Transverse colon (tissue), 4 donors: ENCODE measurements at regions not wholly inside any gene's neighbourhood (a gene's known extent, or its start where the extent isn't known, plus 50 kb on each side); places are given as distances from the start of the nearest gene placed in this dataset.

Source experiments
- CTCF ChIP-seq, 5 experiments: fragments of 200-600 bp in 3 of 5; fragments of 450-650 bp in 2 of 5; sonication (generic) in 3 of 5; IDR thresholded peaks; 1 replicate in 2 of 5; 2 replicates in 3 of 5; pipeline ENCODE4 v1.5.1; 2016 to 2017; ENCODE audit warnings: antibody characterized with exemption in 5 of 5, inconsistent platforms in 3 of 5, mild to moderate bottlenecking in 2 of 5, moderate library complexity in 1 of 5
- POLR2A ChIP-seq: fragments of 450-650 bp; IDR thresholded peaks from one replicate; pipeline ENCODE4 v1.6.1; 2016; ENCODE audit warnings: antibody characterized with exemption, mild to moderate bottlenecking, moderate library complexity
- POLR2AphosphoS5 ChIP-seq, 3 donors: sonication (generic); formaldehyde crosslinking; IDR thresholded peaks; one replicate each; pipeline ENCODE4 v1.6.1; 2016; ENCODE audit warnings: antibody characterized with exemption in 3 of 3

DNA sequence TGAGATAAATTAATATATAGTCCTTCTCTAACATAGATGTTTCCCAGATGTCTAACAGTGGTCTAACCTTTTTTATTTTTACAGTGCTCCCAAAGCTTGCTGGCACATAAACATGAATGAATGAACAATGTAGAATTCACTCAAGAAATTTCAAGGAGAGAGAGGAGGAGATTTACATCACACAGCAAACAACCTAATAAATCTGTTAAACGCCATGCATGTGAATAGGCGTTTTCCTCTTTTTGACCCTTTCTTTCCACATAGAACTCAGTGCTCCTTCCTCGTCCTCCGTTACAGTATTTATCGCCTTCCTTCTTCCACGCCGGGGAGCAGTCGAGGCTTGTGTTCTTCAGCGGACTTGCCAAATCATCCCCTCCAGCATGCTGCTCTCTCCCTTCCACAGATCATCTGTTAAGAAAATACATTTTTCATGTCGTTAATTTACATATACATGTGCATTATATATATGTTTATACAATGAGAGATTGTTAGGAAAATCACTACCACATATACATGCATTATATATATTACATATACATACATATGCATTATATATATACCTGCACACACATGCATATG is 93.0 kb downstream of the SLC35B3 start:
- no peak for TF ChIP-seq CTCF (IDR thresholded peaks at IDR 0.05)
- no peak for TF ChIP-seq POLR2AphosphoS5 (IDR thresholded peaks at IDR 0.05)
- TF ChIP-seq POLR2A: no peak
